ENCODE measurements at regions not wholly inside any gene's neighbourhood (a gene's known extent, or its start where the extent isn't known, plus 50 kb on each side); places are given as distances from the start of the nearest gene placed in this dataset.

- H3K27me3 Mint-ChIP-seq (ENCODE audit: insufficient read depth, unreplicated experiment): peaks cover 2% of the 10 kb centered on the region
- no peak for DNase-seq
- H3K27ac Mint-ChIP-seq (ENCODE audit: unreplicated experiment): no peak overlapping the region
- Histone ChIP-seq H3K9me3 (no peaks in the 10 kb centered on the region), H3K36me3 (ENCODE audit: control insufficient read depth, insufficient read depth, low read length) (no peaks in the 10 kb centered on the region), H3K4me1 (no peaks in the 10 kb centered on the region), H3K4me3 (ENCODE audit: low read depth, low read length) (no peak overlapping the region), H3K27me3 (replicated peaks; ENCODE audit: control insufficient read depth, insufficient read depth, low read length) (no peaks in the 10 kb centered on the region)
- ChIA-PET CTCF (no interaction called here), POLR2A (no interaction called here)
- no peak overlapping the region for H3K4me3 Mint-ChIP-seq (ENCODE audit: unreplicated experiment)
- no peaks in the 10 kb centered on the region for H3K4me1 Mint-ChIP-seq (ENCODE audit: low read depth, unreplicated experiment)
- no TSS peak for BruUV-seq (replicated peaks)
- intact Hi-C loops (cut with micrococcal nuclease; ENCODE audit: unreplicated experiment): no loop called here
- no peaks in the 10 kb centered on the region for H3K36me3 Mint-ChIP-seq (ENCODE audit: insufficient read depth, unreplicated experiment)
- TF ChIP-seq CTCF (IDR thresholded peaks at IDR 0.05; ENCODE audit: insufficient read depth in 1 of 2, low read depth in 1 of 2, low read length in 1 of 2, severe bottlenecking in 1 of 2, unreplicated experiment in 1 of 2): no peak
- no peaks in the 10 kb centered on the region for H3K9me3 Mint-ChIP-seq (ENCODE audit: unreplicated experiment)
Observed at GRCh38 chr12:130258863-130259262, 78.8 kb upstream of the PIWIL1 start.

GRCh38 chr12:130263025-130263424 is 74.7 kb upstream of the PIWIL1 start:
- TF ChIP-seq CTCF (IDR thresholded peaks at IDR 0.05; ENCODE audit: insufficient read depth in 1 of 2, low read depth in 1 of 2, low read length in 1 of 2, severe bottlenecking in 1 of 2, unreplicated experiment in 1 of 2): no peak
- Histone ChIP-seq H3K9me3 (no peaks in the 10 kb centered on the region), H3K4me1 (no peaks in the 10 kb centered on the region), H3K4me3 (ENCODE audit: low read depth, low read length) (no peak overlapping the region), H3K36me3 (ENCODE audit: control insufficient read depth, insufficient read depth, low read length) (no peaks in the 10 kb centered on the region), H3K27me3 (replicated peaks; ENCODE audit: control insufficient read depth, insufficient read depth, low read length) (no peaks in the 10 kb centered on the region)
- Mint-ChIP-seq H3K9me3 (ENCODE audit: unreplicated experiment) (no peaks in the 10 kb centered on the region), H3K27me3 (ENCODE audit: insufficient read depth, unreplicated experiment) (peaks cover 2% of the 10 kb centered on the region), H3K4me3 (ENCODE audit: unreplicated experiment) (no peak overlapping the region), H3K36me3 (ENCODE audit: insufficient read depth, unreplicated experiment) (no peaks in the 10 kb centered on the region), H3K4me1 (ENCODE audit: low read depth, unreplicated experiment) (no peaks in the 10 kb centered on the region), H3K27ac (ENCODE audit: unreplicated experiment) (no peak overlapping the region)
- no peak for DNase-seq
- ChIA-PET CTCF (no interaction called here), POLR2A (no interaction called here)
- intact Hi-C loops (cut with micrococcal nuclease; ENCODE audit: unreplicated experiment): no loop called here
- BruUV-seq (replicated peaks): no TSS peak

- TF ChIP-seq CTCF (IDR thresholded peaks at IDR 0.05; ENCODE audit: insufficient read depth in 1 of 2, low read depth in 1 of 2, low read length in 1 of 2, severe bottlenecking in 1 of 2, unreplicated experiment in 1 of 2): no peak
- no peak for DNase-seq
- ChIA-PET CTCF (no interaction called here), POLR2A (no interaction called here)
- Mint-ChIP-seq H3K36me3 (ENCODE audit: insufficient read depth, unreplicated experiment) (no peaks in the 10 kb centered on the region), H3K27me3 (ENCODE audit: insufficient read depth, unreplicated experiment) (peaks cover 2% of the 10 kb centered on the region), H3K4me1 (ENCODE audit: low read depth, unreplicated experiment) (no peaks in the 10 kb centered on the region), H3K9me3 (ENCODE audit: unreplicated experiment) (no peaks in the 10 kb centered on the region), H3K27ac (ENCODE audit: unreplicated experiment) (no peak overlapping the region), H3K4me3 (ENCODE audit: unreplicated experiment) (no peak overlapping the region)
- intact Hi-C loops (cut with micrococcal nuclease; ENCODE audit: unreplicated experiment): no loop called here
- H3K4me3 ChIP-seq (ENCODE audit: low read depth, low read length): no peak overlapping the region
- no peaks in the 10 kb centered on the region for H3K9me3 ChIP-seq
- H3K27me3 ChIP-seq (replicated peaks; ENCODE audit: control insufficient read depth, insufficient read depth, low read length): no peaks in the 10 kb centered on the region
- H3K36me3 ChIP-seq (ENCODE audit: control insufficient read depth, insufficient read depth, low read length): no peaks in the 10 kb centered on the region
- H3K4me1 ChIP-seq: no peaks in the 10 kb centered on the region
- no TSS peak for BruUV-seq (replicated peaks)
Observed at GRCh38 chr12:130263996-130264395, 73.7 kb upstream of the PIWIL1 start.

All from Caco-2 (cell line).